Liver (tissue), 8 donors: ENCODE measurements at regions not wholly inside any gene's neighbourhood (a gene's known extent, or its start where the extent isn't known, plus 50 kb on each side); places are given as distances from the start of the nearest gene placed in this dataset.

ENCODE experiments used
- DNase-seq: peaks from one replicate; pipeline ENCODE4 v3.0.0-alpha.2; 2017; ENCODE audit warnings: low spot score
- H3K27ac ChIP-seq, 2 donors: one replicate each; pipeline ENCODE4 v1.7.0; 2013; ENCODE audit warnings: inconsistent platforms in 2 of 2, low read length in 2 of 2, control low read depth in 1 of 2, low read depth in 1 of 2, mild to moderate bottlenecking in 1 of 2
- H3K27me3 ChIP-seq, 4 donors: one replicate each; pipeline versions ENCODE4 v1.6.1 to v1.7.0; 2013; ENCODE audit warnings: low read length in 3 of 4, inconsistent platforms in 1 of 4, mild to moderate bottlenecking in 1 of 4, moderate library complexity in 1 of 4; ENCODE audit not compliant: control insufficient read depth in 4 of 4, insufficient read depth in 4 of 4
- H3K36me3 ChIP-seq, 4 donors: one replicate each; pipeline versions ENCODE4 v1.6.1 to v1.7.0; 2013; ENCODE audit warnings: low read length in 3 of 4, mild to moderate bottlenecking in 3 of 4, low read depth in 1 of 4, moderate library complexity in 1 of 4; ENCODE audit not compliant: control insufficient read depth in 4 of 4, insufficient read depth in 3 of 4
- H3K4me1 ChIP-seq, 4 donors: one replicate each; pipeline versions ENCODE4 v1.6.1 to v1.7.0; 2013; ENCODE audit warnings: low read length in 3 of 4, mild to moderate bottlenecking in 3 of 4, moderate library complexity in 1 of 4; ENCODE audit not compliant: control insufficient read depth in 4 of 4, insufficient read depth in 4 of 4
- H3K4me3 ChIP-seq, 3 donors: one replicate each; pipeline versions ENCODE4 v1.6.1 to v1.7.0; 2013; ENCODE audit warnings: low read length in 3 of 3, control low read depth in 1 of 3, low read depth in 1 of 3, mild to moderate bottlenecking in 1 of 3
- H3K9ac ChIP-seq, 2 donors: one replicate each; pipeline ENCODE4 v1.7.0; 2013; ENCODE audit warnings: low read length in 2 of 2, mild to moderate bottlenecking in 2 of 2, moderate library complexity in 2 of 2, control low read depth in 1 of 2, low read depth in 1 of 2
- H3K9me3 ChIP-seq, 4 donors: one replicate each; pipeline versions ENCODE4 v1.6.1 to v1.7.0; 2013; ENCODE audit warnings: low read length in 3 of 4; ENCODE audit not compliant: control insufficient read depth in 4 of 4
- ATF3 ChIP-seq: IDR thresholded peaks from 2 replicates; pipeline ENCODE4 v1.6.1; 2016; ENCODE audit warnings: antibody characterized with exemption
- EGR1 ChIP-seq, 2 donors: IDR thresholded peaks; 2 replicates each; pipeline ENCODE4 v1.6.1; 2016 to 2018; ENCODE audit warnings: antibody characterized with exemption in 2 of 2, low read depth in 2 of 2
- FOXA1 ChIP-seq: IDR thresholded peaks from 2 replicates; pipeline ENCODE4 v1.6.1; 2016; ENCODE audit warnings: antibody characterized with exemption
- FOXA2 ChIP-seq: IDR thresholded peaks from 2 replicates; pipeline ENCODE4 v1.6.1; 2016; ENCODE audit warnings: antibody characterized with exemption
- GABPA ChIP-seq, 2 donors: IDR thresholded peaks in 1 of 2; conservative IDR thresholded peaks in 1 of 2; 2 replicates each; pipeline ENCODE4 v1.6.1; 2016; ENCODE audit warnings: antibody characterized with exemption in 2 of 2, mild to moderate bottlenecking in 1 of 2, moderate library complexity in 1 of 2
- HNF4A ChIP-seq, 2 donors: conservative IDR thresholded peaks; 2 replicates each; pipeline ENCODE4 v1.6.1; 2016; ENCODE audit warnings: antibody characterized with exemption in 2 of 2, mild to moderate bottlenecking in 2 of 2
- HNF4G ChIP-seq: IDR thresholded peaks from 2 replicates; pipeline ENCODE4 v1.6.1; 2016; ENCODE audit warnings: antibody characterized with exemption
- JUND ChIP-seq, 2 donors: IDR thresholded peaks; 2 replicates each; pipeline ENCODE4 v1.6.1; 2016; ENCODE audit warnings: antibody characterized with exemption in 2 of 2
- RAD21 ChIP-seq, 2 donors: IDR thresholded peaks; 2 replicates each; pipeline ENCODE4 v1.6.1; 2016; ENCODE audit warnings: antibody characterized with exemption in 2 of 2, mild to moderate bottlenecking in 2 of 2
- REST ChIP-seq: IDR thresholded peaks from 2 replicates; pipeline ENCODE4 v1.6.1; 2016; ENCODE audit warnings: antibody characterized with exemption, mild to moderate bottlenecking
- RXRA ChIP-seq, 2 donors: IDR thresholded peaks; 2 replicates each; pipeline ENCODE4 v1.6.1; 2017 to 2018; ENCODE audit warnings: antibody characterized with exemption in 2 of 2, mild to moderate bottlenecking in 1 of 2
- SP1 ChIP-seq: IDR thresholded peaks from 2 replicates; pipeline ENCODE4 v1.6.1; 2018; ENCODE audit warnings: antibody characterized with exemption, mild to moderate bottlenecking
- WGBS: extraction: QIAGEN DNeasy Blood & Tissue Kit; methylation state at CpG from one replicate; pipeline ENCODE4 v1.1.7; 2013; 5-methylcytosine and 5-hydroxymethylcytosine counted together
- TF ChIP-seq, protein P1 (sequence below): fragments of 150-350 bp; IDR thresholded peaks from 2 replicates; pipeline ENCODE4 v1.5.1; 2017; ENCODE audit warnings: improper control_type of control experiment, low read depth, low read length; ENCODE audit not compliant: missing input control
- TF ChIP-seq, protein P2 (sequence below): IDR thresholded peaks from 2 replicates; pipeline ENCODE4 v1.6.1; 2016; ENCODE audit warnings: antibody characterized with exemption
- TF ChIP-seq, protein P3 (sequence below): IDR thresholded peaks from 2 replicates; pipeline ENCODE4 v1.6.1; 2016; ENCODE audit warnings: antibody characterized with exemption
- donor health status: healthy.
- donor health status: healthy.
- donor health status: healthy.
- donor health status: healthy.
- donor health status: healthy.

DNA sequence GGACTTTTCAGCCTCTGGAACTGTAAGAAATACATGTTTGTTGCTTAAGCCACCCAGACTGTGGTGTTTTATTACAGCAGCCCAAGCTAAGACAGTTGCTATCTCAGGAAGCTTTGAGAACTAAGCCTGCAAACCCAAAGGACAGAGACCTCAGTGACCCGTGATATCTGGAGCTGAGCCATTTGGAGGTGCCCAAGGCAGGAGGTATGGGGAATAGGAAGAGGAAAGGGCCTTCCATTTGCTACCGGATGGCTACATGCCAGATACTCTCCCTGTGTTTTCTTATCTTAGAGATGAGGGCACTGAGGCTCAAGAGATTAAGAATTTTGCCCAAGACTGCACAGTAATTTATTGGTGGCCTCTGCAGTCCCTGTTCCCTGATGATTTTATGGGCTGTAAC is 622.1 kb upstream of the CDH5 start:
- Histone ChIP-seq H3K4me3 (no peak overlapping the region), H3K9me3 (no peaks in the 10 kb centered on the region), H3K36me3 (no peaks in the 10 kb centered on the region), H3K27me3 (peaks cover 0 to 4% (median 0%) of the 10 kb centered on the region in 4 donors), H3K27ac (no peak overlapping the region), H3K4me1 (no peaks in the 10 kb centered on the region), H3K9ac (no peak overlapping the region)
- no peak for DNase-seq
- 72% methylated on average over 2 of the region's 2 CpGs for WGBS
- TF ChIP-seq FOXA2 (no peak), ATF3 (no peak), HNF4G (no peak), EGR1 (IDR thresholded peaks at IDR 0.05; ENCODE audit: low read depth in 2 of 2) (no peak), RAD21 (IDR thresholded peaks at IDR 0.05) (no peak), FOXA1 (no peak), JUND (IDR thresholded peaks at IDR 0.05) (no peak), SP1 (no peak), HNF4A (conservative IDR thresholded peaks at IDR 0.05) (no peak), REST (no peak), GABPA (IDR thresholded peaks at IDR 0.05 in 1 of 2, conservative IDR thresholded peaks at IDR 0.05 in 1 of 2) (no peak), RXRA (IDR thresholded peaks at IDR 0.05) (no peak)
- TF ChIP-seq, protein P1, sequence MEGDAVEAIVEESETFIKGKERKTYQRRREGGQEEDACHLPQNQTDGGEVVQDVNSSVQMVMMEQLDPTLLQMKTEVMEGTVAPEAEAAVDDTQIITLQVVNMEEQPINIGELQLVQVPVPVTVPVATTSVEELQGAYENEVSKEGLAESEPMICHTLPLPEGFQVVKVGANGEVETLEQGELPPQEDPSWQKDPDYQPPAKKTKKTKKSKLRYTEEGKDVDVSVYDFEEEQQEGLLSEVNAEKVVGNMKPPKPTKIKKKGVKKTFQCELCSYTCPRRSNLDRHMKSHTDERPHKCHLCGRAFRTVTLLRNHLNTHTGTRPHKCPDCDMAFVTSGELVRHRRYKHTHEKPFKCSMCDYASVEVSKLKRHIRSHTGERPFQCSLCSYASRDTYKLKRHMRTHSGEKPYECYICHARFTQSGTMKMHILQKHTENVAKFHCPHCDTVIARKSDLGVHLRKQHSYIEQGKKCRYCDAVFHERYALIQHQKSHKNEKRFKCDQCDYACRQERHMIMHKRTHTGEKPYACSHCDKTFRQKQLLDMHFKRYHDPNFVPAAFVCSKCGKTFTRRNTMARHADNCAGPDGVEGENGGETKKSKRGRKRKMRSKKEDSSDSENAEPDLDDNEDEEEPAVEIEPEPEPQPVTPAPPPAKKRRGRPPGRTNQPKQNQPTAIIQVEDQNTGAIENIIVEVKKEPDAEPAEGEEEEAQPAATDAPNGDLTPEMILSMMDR, result no peak
- TF ChIP-seq, protein P2, sequence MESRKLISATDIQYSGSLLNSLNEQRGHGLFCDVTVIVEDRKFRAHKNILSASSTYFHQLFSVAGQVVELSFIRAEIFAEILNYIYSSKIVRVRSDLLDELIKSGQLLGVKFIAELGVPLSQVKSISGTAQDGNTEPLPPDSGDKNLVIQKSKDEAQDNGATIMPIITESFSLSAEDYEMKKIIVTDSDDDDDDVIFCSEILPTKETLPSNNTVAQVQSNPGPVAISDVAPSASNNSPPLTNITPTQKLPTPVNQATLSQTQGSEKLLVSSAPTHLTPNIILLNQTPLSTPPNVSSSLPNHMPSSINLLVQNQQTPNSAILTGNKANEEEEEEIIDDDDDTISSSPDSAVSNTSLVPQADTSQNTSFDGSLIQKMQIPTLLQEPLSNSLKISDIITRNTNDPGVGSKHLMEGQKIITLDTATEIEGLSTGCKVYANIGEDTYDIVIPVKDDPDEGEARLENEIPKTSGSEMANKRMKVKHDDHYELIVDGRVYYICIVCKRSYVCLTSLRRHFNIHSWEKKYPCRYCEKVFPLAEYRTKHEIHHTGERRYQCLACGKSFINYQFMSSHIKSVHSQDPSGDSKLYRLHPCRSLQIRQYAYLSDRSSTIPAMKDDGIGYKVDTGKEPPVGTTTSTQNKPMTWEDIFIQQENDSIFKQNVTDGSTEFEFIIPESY, result no peak
- TF ChIP-seq, protein P3, sequence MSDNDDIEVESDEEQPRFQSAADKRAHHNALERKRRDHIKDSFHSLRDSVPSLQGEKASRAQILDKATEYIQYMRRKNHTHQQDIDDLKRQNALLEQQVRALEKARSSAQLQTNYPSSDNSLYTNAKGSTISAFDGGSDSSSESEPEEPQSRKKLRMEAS, result no peak

DNA sequence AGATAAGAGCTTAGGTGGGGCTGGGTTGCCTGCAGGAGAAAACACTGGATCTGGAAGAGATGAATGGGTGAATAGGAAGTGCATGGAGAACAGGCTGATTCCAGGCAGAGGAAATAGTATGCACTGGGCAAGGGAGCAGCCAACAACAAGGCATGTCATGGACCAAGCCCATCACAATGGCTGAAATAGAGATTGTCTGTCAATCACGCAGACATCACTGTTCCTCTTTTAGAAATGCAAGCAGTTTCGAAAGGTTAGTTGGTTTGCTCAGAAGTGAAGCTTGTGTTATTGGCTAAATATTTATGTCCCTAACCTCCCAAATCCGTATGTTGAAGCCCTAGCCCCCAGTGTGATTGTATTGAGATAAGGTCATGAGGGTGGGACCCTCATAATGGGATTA is 621.7 kb upstream of the CDH11 start:
- Histone ChIP-seq H3K36me3 (no peaks in the 10 kb centered on the region), H3K9me3 (no peaks in the 10 kb centered on the region), H3K4me1 (no peaks in the 10 kb centered on the region), H3K9ac (no peak overlapping the region), H3K27me3 (peaks cover 0 to 4% (median 0%) of the 10 kb centered on the region in 4 donors), H3K27ac (no peak overlapping the region), H3K4me3 (no peak overlapping the region)
- WGBS, result 78% methylated on average over 3 of the region's 3 CpGs
- DNase-seq, result no peak
- TF ChIP-seq EGR1 (IDR thresholded peaks at IDR 0.05; ENCODE audit: low read depth in 2 of 2) (no peak), GABPA (IDR thresholded peaks at IDR 0.05 in 1 of 2, conservative IDR thresholded peaks at IDR 0.05 in 1 of 2) (no peak), RAD21 (IDR thresholded peaks at IDR 0.05) (no peak), HNF4G (no peak), FOXA1 (no peak), RXRA (IDR thresholded peaks at IDR 0.05) (no peak), JUND (IDR thresholded peaks at IDR 0.05) (no peak), REST (no peak), ATF3 (no peak), SP1 (no peak)
- TF ChIP-seq, protein P3, result no peak
- TF ChIP-seq, protein P2, result no peak
